Muscle of leg (tissue), 3 donors: ENCODE measurements at regions not wholly inside any gene's neighbourhood (a gene's known extent, or its start where the extent isn't known, plus 50 kb on each side); places are given as distances from the start of the nearest gene placed in this dataset.
A peak's percentile ranks its signal among the peaks of the same experiment; 100 is the strongest.

Experiments used
- DNase-seq: peaks from one replicate; pipeline ENCODE4 v3.0.0; 2013
- H3K27ac ChIP-seq: one replicate; pipeline ENCODE4 v1.5.1; 2013; ENCODE audit warnings: mild to moderate bottlenecking, low read length, control low read depth
- H3K27me3 ChIP-seq: one replicate; pipeline ENCODE4 v1.6.1; 2013; ENCODE audit warnings: low read length; ENCODE audit not compliant: control insufficient read depth, insufficient read depth
- H3K36me3 ChIP-seq: one replicate; pipeline ENCODE4 v1.6.1; 2013; ENCODE audit warnings: low read length; ENCODE audit not compliant: control insufficient read depth, insufficient read depth
- H3K4me1 ChIP-seq: one replicate; pipeline ENCODE4 v1.6.1; 2013; ENCODE audit warnings: low read length; ENCODE audit not compliant: control insufficient read depth, insufficient read depth
- H3K4me3 ChIP-seq: one replicate; pipeline ENCODE4 v1.5.1; 2013; ENCODE audit warnings: low read length, control low read depth
- H3K9me3 ChIP-seq: replicated peaks from 2 replicates; pipeline ENCODE4 v1.6.1; 2013; ENCODE audit warnings: low read depth, low read length; ENCODE audit not compliant: control insufficient read depth
- WGBS: methylation state at CpG from one replicate; pipeline ENCODE4 v1.1.5; 2013; ENCODE audit warnings: missing lambda C conversion rate; ENCODE audit not compliant: insufficient coverage; 5-methylcytosine and 5-hydroxymethylcytosine counted together

- no CpG with 5 or more reads among the region's 4 CpGs for WGBS
- no peak for DNase-seq
- H3K27ac ChIP-seq = no peak overlapping the region
These were observed 146.1 kb downstream of the PDHA2 start for GRCh38 chr4:95985791-95986550.

GRCh38 chr4:95987851-95988250, 148.0 kb downstream of the PDHA2 start:
- Histone ChIP-seq H3K36me3 (no peaks in the 10 kb centered on the region), H3K27ac (no peak overlapping the region), H3K9me3 (no peaks in the 10 kb centered on the region), H3K4me1 (no peaks in the 10 kb centered on the region), H3K4me3 (no peak overlapping the region), H3K27me3 (no peaks in the 10 kb centered on the region)
- no peak for DNase-seq

More at GRCh38 chr4:95985791-95986550, 146.1 kb downstream of the PDHA2 start:
- H3K27me3 ChIP-seq = no peaks in the 10 kb centered on the region
- H3K4me1 ChIP-seq = no peaks in the 10 kb centered on the region
- H3K9me3 ChIP-seq = peaks cover 1% of the 10 kb centered on the region
- no peaks in the 10 kb centered on the region for H3K36me3 ChIP-seq
- H3K4me3 ChIP-seq = no peak overlapping the region

GRCh38 chr4:95998311-95998710, 158.4 kb downstream of the PDHA2 start:
- Histone ChIP-seq H3K27ac (no peak overlapping the region), H3K4me3 (no peak overlapping the region), H3K4me1 (no peaks in the 10 kb centered on the region), H3K36me3 (no peaks in the 10 kb centered on the region), H3K27me3 (no peaks in the 10 kb centered on the region), H3K9me3 (no peaks in the 10 kb centered on the region)
- no peak for DNase-seq
- no CpG with 5 or more reads among the region's 2 CpGs for WGBS

GRCh38 chr4:96003951-96004740, 164.3 kb downstream of the PDHA2 start:
- Histone ChIP-seq H3K36me3 (no peaks in the 10 kb centered on the region), H3K27ac (no peak overlapping the region), H3K4me3 (no peak overlapping the region), H3K4me1 (no peaks in the 10 kb centered on the region), H3K27me3 (no peaks in the 10 kb centered on the region), H3K9me3 (no peaks in the 10 kb centered on the region)
- WGBS = 83% methylated on average over 1 of the region's 8 CpGs
- no peak for DNase-seq

GRCh38 chr4:96009427-96010119, 169.7 kb downstream of the PDHA2 start:
- Histone ChIP-seq H3K27ac (no peak overlapping the region), H3K36me3 (no peaks in the 10 kb centered on the region), H3K4me3 (no peak overlapping the region), H3K9me3 (no peaks in the 10 kb centered on the region), H3K27me3 (no peaks in the 10 kb centered on the region), H3K4me1 (no peaks in the 10 kb centered on the region)
- DNase-seq = peak; percentile 4
- no CpG with 5 or more reads among the region's 1 CpG for WGBS

- Histone ChIP-seq H3K4me3 (no peak overlapping the region), H3K4me1 (no peaks in the 10 kb centered on the region), H3K27me3 (no peaks in the 10 kb centered on the region), H3K9me3 (no peaks in the 10 kb centered on the region), H3K36me3 (no peaks in the 10 kb centered on the region), H3K27ac (no peak overlapping the region)
- no CpG with 5 or more reads among the region's 2 CpGs for WGBS
- no peak for DNase-seq
These were observed 172.8 kb downstream of the PDHA2 start for GRCh38 chr4:96012687-96013086.

- 100% methylated on average over 2 of the region's 4 CpGs for WGBS
- H3K27me3 ChIP-seq = no peaks in the 10 kb centered on the region
- no peak overlapping the region for H3K4me3 ChIP-seq
- H3K36me3 ChIP-seq = no peaks in the 10 kb centered on the region
- H3K9me3 ChIP-seq = no peaks in the 10 kb centered on the region
- DNase-seq = peak; percentile 3
- H3K27ac ChIP-seq = no peak overlapping the region
- no peaks in the 10 kb centered on the region for H3K4me1 ChIP-seq
These were observed 176.9 kb downstream of the PDHA2 start for GRCh38 chr4:96016634-96017299.

GRCh38 chr4:96025011-96025410, 185.1 kb downstream of the PDHA2 start:
- Histone ChIP-seq H3K36me3 (no peaks in the 10 kb centered on the region), H3K4me3 (no peak overlapping the region), H3K4me1 (no peaks in the 10 kb centered on the region), H3K27ac (no peak overlapping the region), H3K27me3 (no peaks in the 10 kb centered on the region), H3K9me3 (no peaks in the 10 kb centered on the region)
- DNase-seq = no peak
- no CpG with 5 or more reads among the region's 1 CpG for WGBS

GRCh38 chr4:96035727-96036126, 195.8 kb downstream of the PDHA2 start:
- no peaks in the 10 kb centered on the region for H3K4me1 ChIP-seq
- H3K27ac ChIP-seq = no peak overlapping the region
- no peaks in the 10 kb centered on the region for H3K27me3 ChIP-seq
- no peak overlapping the region for H3K4me3 ChIP-seq
- no peak for DNase-seq
- H3K36me3 ChIP-seq = no peaks in the 10 kb centered on the region
- no peaks in the 10 kb centered on the region for H3K9me3 ChIP-seq

- Histone ChIP-seq H3K4me1 (no peaks in the 10 kb centered on the region), H3K9me3 (no peaks in the 10 kb centered on the region), H3K27ac (no peak overlapping the region), H3K36me3 (no peaks in the 10 kb centered on the region), H3K27me3 (no peaks in the 10 kb centered on the region), H3K4me3 (no peak overlapping the region)
- DNase-seq = peak; percentile 14
- WGBS = 69% methylated on average over 2 of the region's 3 CpGs
These were observed 196.9 kb downstream of the PDHA2 start for GRCh38 chr4:96036781-96037180.
